Activated B cell treated with CpG ODN at 0.5 μM for 24 hours (primary cell): ENCODE measurements at regions not wholly inside any gene's neighbourhood (a gene's known extent, or its start where the extent isn't known, plus 50 kb on each side); places are given as distances from the start of the nearest gene placed in this dataset.

ENCODE experiments used
- ATAC-seq: fragments of 200-7000 bp; cut with Tn5 transposase; one replicate; pipeline ENCODE4 v1.10.0; 2021; ENCODE audit warnings: low read depth, mild to moderate bottlenecking, moderate library complexity
- CTCF ChIA-PET: fragments of 350-600 bp; sonication (Branson Sonifier 250); formaldehyde crosslinking; loops from one replicate; lab custom pipeline; 2021; ENCODE audit warnings: antibody characterized with exemption; lab: Charles Lee
- POLR2A ChIA-PET: fragments of 350-600 bp; sonication (Branson Sonifier 250); formaldehyde crosslinking; loops from one replicate; lab custom pipeline; 2021; ENCODE audit warnings: antibody characterized with exemption; lab: Charles Lee
- DNase-seq: peaks from one replicate; pipeline ENCODE4 v3.0.0; 2022
- H3K27ac Mint-ChIP-seq: one replicate; pipeline ENCODE4 v1.8.0; 2020; ENCODE audit warnings: mixed read lengths
- H3K27me3 Mint-ChIP-seq: one replicate; pipeline ENCODE4 v1.8.0; 2021; ENCODE audit warnings: mixed read lengths
- H3K36me3 Mint-ChIP-seq: one replicate; pipeline ENCODE4 v1.8.0; 2021; ENCODE audit warnings: low read depth, mixed read lengths
- H3K4me1 Mint-ChIP-seq: one replicate; pipeline ENCODE4 v1.8.0; 2021; ENCODE audit warnings: mixed read lengths
- H3K4me3 Mint-ChIP-seq: one replicate; pipeline ENCODE4 v1.8.0; 2020; ENCODE audit warnings: mild to moderate bottlenecking, mixed read lengths
- H3K9me3 Mint-ChIP-seq: one replicate; pipeline ENCODE4 v1.8.0; 2020; ENCODE audit warnings: mixed read lengths
- intact Hi-C: fragments of 100-400 bp; cut with micrococcal nuclease; formaldehyde crosslinking; loops from one replicate; pipeline ENCODE4 v1.15.1; 2024
- TF ChIP-seq, protein P1 (sequence below): fragments of 200-600 bp; IDR thresholded peaks from one replicate; pipeline ENCODE4 v1.8.0; 2022; ENCODE audit warnings: antibody characterized with exemption, mild to moderate bottlenecking

DNA sequence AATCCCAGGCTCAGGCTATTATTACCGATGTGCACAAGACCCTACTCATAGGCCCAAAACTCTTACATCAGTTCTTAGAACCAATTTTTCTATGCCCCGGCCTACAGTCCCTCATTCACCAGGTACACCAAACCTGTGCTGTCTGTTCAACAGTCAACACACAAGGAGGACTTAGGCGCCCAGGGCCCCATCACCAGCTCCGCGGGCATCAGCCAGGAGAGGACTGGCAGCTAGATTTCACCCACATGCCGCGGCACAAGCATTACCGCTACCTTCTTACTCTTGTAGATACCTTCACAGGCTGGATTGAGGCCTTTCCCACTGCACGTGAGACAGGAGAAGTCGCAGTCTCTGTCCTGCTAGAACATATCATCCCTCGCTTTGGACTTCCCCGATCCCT, 962.5 kb downstream of the RPA4 start:
- POLR2A ChIA-PET: no interaction called here

DNA sequence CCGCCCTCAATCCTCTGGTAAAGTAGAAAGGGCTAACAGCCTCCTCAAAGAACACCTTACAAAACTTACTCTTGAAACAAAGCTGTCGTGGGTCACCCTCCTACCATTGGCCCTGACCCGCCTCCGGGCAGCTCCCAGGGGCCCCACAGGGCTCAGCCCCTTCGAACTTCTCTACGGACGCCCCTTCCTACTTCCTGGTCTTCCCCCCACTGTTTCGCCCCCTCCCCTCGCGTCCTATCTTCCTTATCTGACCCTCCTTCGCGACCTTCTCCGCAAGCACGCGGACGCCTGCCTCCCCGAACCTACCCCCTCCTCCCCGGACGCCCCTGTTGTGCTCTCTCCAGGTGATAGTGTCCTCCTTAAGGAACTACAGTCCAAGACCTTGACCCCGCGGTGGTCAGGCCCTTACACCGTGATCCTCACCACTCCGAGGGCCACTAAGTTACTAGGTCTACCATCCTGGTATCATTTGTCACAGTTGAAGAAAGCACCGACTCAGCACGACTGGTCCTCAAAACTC, 963.1 kb downstream of the RPA4 start:
- Mint-ChIP-seq H3K27ac (no peak overlapping the region), H3K4me1 (no peaks in the 10 kb centered on the region), H3K9me3 (peaks cover 7% of the 10 kb centered on the region), H3K27me3 (no peaks in the 10 kb centered on the region), H3K4me3 (no peak overlapping the region), H3K36me3 (no peaks in the 10 kb centered on the region)
- no peak for DNase-seq
- ChIA-PET POLR2A (no interaction called here), CTCF (no interaction called here)
- TF ChIP-seq, protein P1, sequence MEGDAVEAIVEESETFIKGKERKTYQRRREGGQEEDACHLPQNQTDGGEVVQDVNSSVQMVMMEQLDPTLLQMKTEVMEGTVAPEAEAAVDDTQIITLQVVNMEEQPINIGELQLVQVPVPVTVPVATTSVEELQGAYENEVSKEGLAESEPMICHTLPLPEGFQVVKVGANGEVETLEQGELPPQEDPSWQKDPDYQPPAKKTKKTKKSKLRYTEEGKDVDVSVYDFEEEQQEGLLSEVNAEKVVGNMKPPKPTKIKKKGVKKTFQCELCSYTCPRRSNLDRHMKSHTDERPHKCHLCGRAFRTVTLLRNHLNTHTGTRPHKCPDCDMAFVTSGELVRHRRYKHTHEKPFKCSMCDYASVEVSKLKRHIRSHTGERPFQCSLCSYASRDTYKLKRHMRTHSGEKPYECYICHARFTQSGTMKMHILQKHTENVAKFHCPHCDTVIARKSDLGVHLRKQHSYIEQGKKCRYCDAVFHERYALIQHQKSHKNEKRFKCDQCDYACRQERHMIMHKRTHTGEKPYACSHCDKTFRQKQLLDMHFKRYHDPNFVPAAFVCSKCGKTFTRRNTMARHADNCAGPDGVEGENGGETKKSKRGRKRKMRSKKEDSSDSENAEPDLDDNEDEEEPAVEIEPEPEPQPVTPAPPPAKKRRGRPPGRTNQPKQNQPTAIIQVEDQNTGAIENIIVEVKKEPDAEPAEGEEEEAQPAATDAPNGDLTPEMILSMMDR: no peak
- no peak for ATAC-seq
- intact Hi-C loops: no loop called here

More for the DNA sequence above, 962.5 kb downstream of the RPA4 start:
- H3K36me3 Mint-ChIP-seq: no peaks in the 10 kb centered on the region
- DNase-seq (no peak), ATAC-seq (no peak)
- H3K4me3 Mint-ChIP-seq: no peak overlapping the region
- H3K9me3 Mint-ChIP-seq: peaks cover 7% of the 10 kb centered on the region
- no peaks in the 10 kb centered on the region for H3K4me1 Mint-ChIP-seq
- intact Hi-C loops: no loop called here
- CTCF ChIA-PET: no interaction called here
- no peak overlapping the region for H3K27ac Mint-ChIP-seq
- TF ChIP-seq, protein P1: no peak
- no peaks in the 10 kb centered on the region for H3K27me3 Mint-ChIP-seq

DNA sequence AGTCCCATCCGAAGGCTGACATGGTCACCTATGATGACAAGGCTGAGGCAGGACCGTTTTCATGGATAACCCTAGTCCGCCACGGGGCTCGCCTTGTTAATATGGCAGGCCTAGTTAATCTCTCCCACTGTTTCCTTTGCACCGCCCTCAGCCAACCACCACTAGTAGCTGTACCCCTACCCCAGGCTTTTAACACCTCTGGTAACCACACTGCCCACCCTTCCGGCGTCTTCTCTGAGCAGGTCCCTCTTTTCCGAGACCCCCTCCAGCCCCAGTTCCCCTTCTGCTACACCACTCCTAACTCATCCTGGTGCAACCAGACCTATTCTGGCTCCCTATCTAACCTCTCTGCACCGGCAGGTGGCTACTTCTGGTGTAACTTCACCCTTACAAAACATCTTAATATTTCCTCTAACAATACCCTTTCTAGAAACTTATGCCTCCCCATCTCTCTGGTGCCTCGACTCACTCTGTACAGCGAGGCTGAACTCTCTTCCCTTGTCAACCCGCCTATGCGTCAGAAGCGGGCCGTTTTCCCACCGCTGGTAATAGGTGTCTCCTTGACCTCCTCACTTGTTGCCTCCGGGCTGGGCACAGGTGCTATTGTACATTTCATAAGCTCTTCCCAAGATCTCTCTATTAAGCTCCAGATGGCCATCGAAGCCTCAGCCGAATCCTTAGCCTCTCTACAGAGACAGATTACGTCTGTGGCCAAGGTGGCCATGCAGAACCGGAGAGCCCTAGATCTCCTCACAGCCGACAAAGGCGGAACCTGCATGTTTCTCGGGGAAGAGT, 964.4 kb downstream of the RPA4 start:
- ChIA-PET POLR2A (no interaction called here), CTCF (no interaction called here)
- ATAC-seq: no peak
- intact Hi-C loops: no loop called here
- Mint-ChIP-seq H3K9me3 (peaks cover 7% of the 10 kb centered on the region), H3K4me1 (no peaks in the 10 kb centered on the region), H3K36me3 (no peaks in the 10 kb centered on the region), H3K27me3 (no peaks in the 10 kb centered on the region), H3K4me3 (no peak overlapping the region), H3K27ac (no peak overlapping the region)
- no peak for DNase-seq
- TF ChIP-seq, protein P1: no peak

DNA sequence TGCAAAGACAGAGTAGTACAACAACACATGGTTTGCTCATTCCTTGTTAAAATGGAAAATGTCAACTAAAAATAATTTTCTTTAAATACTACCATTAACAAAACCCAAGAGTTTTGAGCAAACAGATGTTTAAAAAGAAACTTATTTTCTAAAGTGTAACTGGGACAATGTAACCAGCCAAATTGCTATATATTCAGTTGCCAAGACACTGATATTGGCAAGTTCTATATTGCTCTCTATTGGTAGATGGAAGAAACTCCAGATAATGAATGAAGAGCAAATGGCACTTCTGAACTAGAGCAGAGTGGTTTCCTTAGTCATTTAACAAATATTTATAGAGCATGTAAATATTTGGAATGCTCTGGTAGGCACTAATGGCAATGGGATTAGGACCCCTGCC, 966.2 kb downstream of the RPA4 start:
- ATAC-seq: no peak

DNA sequence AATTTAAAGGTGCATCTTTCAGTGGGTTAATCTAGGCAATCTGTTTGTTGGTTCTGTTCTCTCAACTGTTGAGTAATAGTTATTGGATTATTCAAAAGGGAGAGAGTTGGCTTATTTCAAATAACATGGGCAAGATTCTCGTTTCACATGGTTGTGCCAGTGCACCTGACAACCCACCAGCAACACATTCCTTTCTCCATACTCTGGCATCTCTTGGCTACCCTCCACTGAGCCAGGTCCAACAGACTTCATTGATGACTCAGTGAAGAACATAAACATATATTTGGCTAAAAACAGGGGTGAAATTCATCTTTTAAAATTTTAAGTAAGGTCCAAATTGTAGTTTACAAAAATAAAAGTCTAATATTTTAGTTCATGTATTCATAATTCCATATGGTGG, 967.2 kb downstream of the RPA4 start:
- TF ChIP-seq, protein P1: no peak
- Mint-ChIP-seq H3K4me3 (no peak overlapping the region), H3K4me1 (no peaks in the 10 kb centered on the region), H3K27ac (no peak overlapping the region), H3K27me3 (no peaks in the 10 kb centered on the region), H3K9me3 (peaks cover 4% of the 10 kb centered on the region), H3K36me3 (no peaks in the 10 kb centered on the region)
- DNase-seq (no peak), ATAC-seq (no peak)
- POLR2A ChIA-PET: no interaction called here
- intact Hi-C loops: no loop called here
- CTCF ChIA-PET: no interaction called here

More for the DNA sequence above, 966.2 kb downstream of the RPA4 start:
- ChIA-PET CTCF (no interaction called here), POLR2A (no interaction called here)
- H3K4me3 Mint-ChIP-seq: no peak overlapping the region
- H3K27ac Mint-ChIP-seq: no peak overlapping the region
- H3K36me3 Mint-ChIP-seq: no peaks in the 10 kb centered on the region
- intact Hi-C loops: no loop called here
- no peaks in the 10 kb centered on the region for H3K27me3 Mint-ChIP-seq
- TF ChIP-seq, protein P1: no peak
- DNase-seq: no peak
- H3K4me1 Mint-ChIP-seq: no peaks in the 10 kb centered on the region
- H3K9me3 Mint-ChIP-seq: peaks cover 7% of the 10 kb centered on the region
